AG04450 (cell line): ENCODE measurements at regions not wholly inside any gene's neighbourhood (a gene's known extent, or its start where the extent isn't known, plus 50 kb on each side); places are given as distances from the start of the nearest gene placed in this dataset.

Experiments
- CTCF ChIA-PET: fragments of 300-600, 350-600 bp; formaldehyde crosslinking; extraction: SDS; loops from one replicate; lab custom pipeline; 2022; ENCODE audit warnings: antibody characterized with exemption, inconsistent platforms; lab: Charles Lee
- POLR2A ChIA-PET: fragments of 350-600 bp; formaldehyde crosslinking; extraction: SDS; loops from one replicate; lab custom pipeline; 2021; ENCODE audit warnings: antibody characterized with exemption, inconsistent platforms; lab: Yijun Ruan, JAX
- DNase-seq: peaks from one replicate; pipeline ENCODE4 v3.0.0-alpha.2; 2011; ENCODE audit warnings: low read depth, low spot score
- H3K27ac ChIP-seq: one replicate; pipeline ENCODE4 v1.5.1; 2012; ENCODE audit warnings: low read depth, low read length, control low read depth
- H3K27me3 ChIP-seq: one replicate; pipeline ENCODE4 v1.6.0; 2012; ENCODE audit warnings: low read length; ENCODE audit not compliant: control insufficient read depth, insufficient read depth
- H3K4me3 ChIP-seq: 2 replicates; pipeline ENCODE4 v1.5.1; 2011; ENCODE audit warnings: mild to moderate bottlenecking, low read depth, low read length, control low read depth
- H3K9me3 ChIP-seq: 2 replicates; pipeline ENCODE4 v1.5.1; 2012; ENCODE audit warnings: low read length; ENCODE audit not compliant: control insufficient read depth, insufficient read depth
- CTCF ChIP-seq: IDR thresholded peaks from 2 replicates; pipeline ENCODE4 v1.5.1; 2011; ENCODE audit warnings: low read depth, low read length, control low read depth, inconsistent platforms

DNA sequence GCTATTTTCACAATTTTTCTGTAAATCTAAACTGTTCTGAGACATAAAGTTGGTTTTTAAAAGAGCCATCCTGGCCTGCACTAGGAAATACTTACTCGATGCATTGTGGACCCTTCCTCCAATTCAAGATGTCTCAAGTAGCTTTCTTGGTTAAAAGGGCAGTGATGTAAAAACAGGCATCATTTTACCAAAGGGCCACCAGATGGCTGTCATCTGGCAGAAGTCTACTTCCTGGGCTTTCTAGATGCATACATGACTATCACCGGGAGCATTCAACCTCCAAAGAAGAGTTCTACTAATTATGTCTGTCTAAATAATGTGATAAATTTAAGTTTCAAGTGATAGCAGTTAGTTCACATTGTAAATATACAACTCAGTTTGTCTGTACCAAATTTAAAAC, 96.8 kb upstream of the FRMD6 start:
- Histone ChIP-seq H3K4me3 (no peak overlapping the region), H3K9me3 (no peaks in the 10 kb centered on the region), H3K27ac (peak overlapping the region; percentile 71), H3K27me3 (no peaks in the 10 kb centered on the region)
- CTCF ChIA-PET: no interaction called here
- POLR2A ChIA-PET: interaction anchor here (1.0 kb wide), 1 partner anchor 97 kb away, joined by 3 read pairs; the partner anchor contains the start of gene FRMD6
- TF ChIP-seq CTCF: peak; percentile 32
- DNase-seq: no peak

GRCh38 chr14:51561141-51561540, 90.6 kb upstream of the FRMD6 start:
- no peak overlapping the region for H3K4me3 ChIP-seq
- no peaks in the 10 kb centered on the region for H3K27me3 ChIP-seq
- TF ChIP-seq CTCF: no peak
- H3K27ac ChIP-seq: no peak overlapping the region
- CTCF ChIA-PET: no interaction called here
- H3K9me3 ChIP-seq: no peaks in the 10 kb centered on the region
- POLR2A ChIA-PET: no interaction called here
- no peak for DNase-seq

DNA sequence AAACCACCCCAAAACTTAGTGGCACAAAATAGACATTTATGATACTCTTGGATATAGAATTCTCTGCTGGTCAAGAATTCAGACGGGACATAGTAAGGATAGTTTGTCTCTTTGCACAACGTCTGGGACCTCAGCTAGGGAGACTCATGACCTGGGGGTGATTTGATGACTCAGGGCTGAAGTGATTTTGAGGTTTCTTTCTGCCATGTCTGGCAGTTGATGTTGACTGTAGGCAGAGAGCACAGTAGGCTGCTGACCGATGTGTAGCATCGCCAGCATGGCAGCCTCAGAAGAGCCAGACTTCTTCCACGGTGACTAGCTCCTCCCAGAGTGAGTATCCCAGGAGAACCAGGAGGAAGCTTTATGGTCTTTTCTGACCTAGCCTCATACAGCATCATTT, 88.9 kb upstream of the FRMD6 start:
- no peak for TF ChIP-seq CTCF
- Histone ChIP-seq H3K4me3 (no peak overlapping the region), H3K9me3 (no peaks in the 10 kb centered on the region), H3K27ac (no peak overlapping the region), H3K27me3 (no peaks in the 10 kb centered on the region)
- ChIA-PET CTCF (no interaction called here), POLR2A (interaction anchor here (1.0 to 1.5 kb wide), 4 partner anchors 19 to 120 kb away, joined by 3 to 5 read pairs (median 4); partner anchors contain the start of gene FRMD6)
- no peak for DNase-seq

DNA sequence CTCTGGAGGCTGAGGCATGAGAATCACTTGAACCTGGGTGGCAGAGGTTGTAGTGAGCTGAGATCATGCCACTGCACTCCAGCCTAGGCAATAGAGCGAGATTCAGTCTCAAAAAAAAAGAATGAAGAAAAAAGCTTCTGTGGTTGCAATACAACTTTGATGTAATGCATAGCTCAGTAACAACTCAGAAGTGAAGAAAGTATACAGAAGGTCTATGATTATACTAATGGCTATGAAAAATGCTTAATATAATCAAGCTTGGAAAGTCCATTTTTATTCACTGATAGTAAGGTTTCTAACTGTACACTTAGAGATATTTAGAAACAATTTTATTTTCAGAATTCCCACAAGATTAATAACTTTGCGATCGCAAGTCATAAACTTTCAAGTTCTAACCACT, 88.2 kb upstream of the FRMD6 start:
- CTCF ChIA-PET: interaction anchor here (1.2 kb wide), 1 partner anchor 214 kb away, joined by 4 read pairs; no protein-coding TSS in a partner anchor
- peak overlapping the region; percentile 42 for H3K27ac ChIP-seq
- H3K4me3 ChIP-seq: no peak overlapping the region
- H3K9me3 ChIP-seq: no peaks in the 10 kb centered on the region
- POLR2A ChIA-PET: interaction anchor here (1.0 to 1.5 kb wide), 5 partner anchors 17 to 121 kb away, joined by 3 to 8 read pairs (median 4); partner anchors contain the start of gene FRMD6
- TF ChIP-seq CTCF: no peak
- no peaks in the 10 kb centered on the region for H3K27me3 ChIP-seq
- DNase-seq: no peak

- DNase-seq: no peak
- Histone ChIP-seq H3K9me3 (no peaks in the 10 kb centered on the region), H3K4me3 (no peak overlapping the region), H3K27me3 (no peaks in the 10 kb centered on the region), H3K27ac (no peak overlapping the region)
- no peak for TF ChIP-seq CTCF
- CTCF ChIA-PET: interaction anchor here (1.2 kb wide), 1 partner anchor 213 kb away, joined by 4 read pairs; no protein-coding TSS in a partner anchor
- POLR2A ChIA-PET: interaction anchor here (1.5 kb wide), 2 partner anchors 17 to 18 kb away, joined by 5 to 8 read pairs; no protein-coding TSS in a partner anchor
Observed at GRCh38 chr14:51564460-51564859, 87.2 kb upstream of the FRMD6 start.
